ENCODE measurements at regions not wholly inside any gene's neighbourhood (a gene's known extent, or its start where the extent isn't known, plus 50 kb on each side); places are given as distances from the start of the nearest gene placed in this dataset.
"Not testable (repeated sequence)": the region's sequence is repeated elsewhere in the genome, so short reads cannot be mapped to it uniquely, and the experiment has no call there.

DNA sequence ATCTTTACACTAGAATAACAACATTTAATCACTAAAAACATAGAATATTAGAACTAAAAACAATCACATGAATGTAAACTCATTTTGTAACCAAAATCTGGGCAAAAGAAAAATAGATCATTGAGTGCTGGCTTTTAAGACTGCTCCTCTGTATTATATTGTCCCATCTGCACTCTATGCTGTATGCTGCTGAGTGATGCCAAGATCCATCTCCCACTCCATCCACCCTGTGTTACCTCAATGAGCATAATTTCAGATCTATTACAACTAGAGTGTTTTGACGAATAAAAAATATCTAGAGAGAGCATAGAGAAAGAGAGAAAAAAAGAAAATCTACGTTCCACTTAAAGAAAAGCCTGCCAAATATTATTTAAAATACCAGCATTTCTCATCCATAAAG, 1060.4 kb downstream of the ZPLD1 start:
- intact Hi-C loops (cut with DNase I), result no loop called here
- DNase-seq (ENCODE audit: low spot score), result no peak

DNA sequence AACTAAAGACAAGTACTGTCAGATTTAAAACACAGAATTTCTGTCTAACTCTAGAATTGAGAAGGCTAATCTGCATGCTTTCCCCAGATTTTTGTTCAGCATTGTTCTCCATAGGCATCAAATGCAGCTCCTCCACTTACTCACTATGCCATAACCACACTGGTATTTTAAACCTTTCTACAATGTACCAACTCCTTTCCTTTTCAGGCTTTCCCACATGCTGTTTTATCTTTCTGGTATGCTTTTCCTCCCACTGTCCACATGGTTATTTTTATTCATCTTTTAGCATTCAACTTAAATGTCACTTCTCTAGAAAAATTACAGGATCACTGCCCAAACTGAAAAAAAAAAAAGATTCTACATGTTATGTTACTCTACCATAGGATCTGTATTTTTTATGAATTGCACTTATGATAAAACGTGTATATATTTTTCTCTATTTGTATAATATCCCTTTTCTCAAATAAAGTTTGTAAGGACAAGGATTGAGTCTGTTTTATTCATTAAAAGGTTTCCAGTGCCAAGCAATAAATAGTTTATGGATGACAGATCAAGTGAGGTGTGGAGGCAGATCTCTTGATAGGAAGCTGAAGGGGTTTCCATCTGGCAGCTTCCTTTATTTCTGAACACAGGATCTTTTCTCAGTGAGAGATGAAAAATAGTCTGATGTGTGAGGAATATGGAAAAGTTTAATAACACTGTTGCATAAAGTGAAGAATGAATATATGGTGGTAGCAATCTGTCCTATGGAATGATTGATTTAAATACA, 1064.5 kb downstream of the ZPLD1 start:
- no peak for DNase-seq (ENCODE audit: low spot score)
- intact Hi-C loops (cut with DNase I), result no loop called here

GRCh38 chr3:103499967-103500366, 1065.2 kb downstream of the ZPLD1 start:
- no peak for DNase-seq (ENCODE audit: low spot score)
- intact Hi-C loops (cut with DNase I), result no loop called here

DNA sequence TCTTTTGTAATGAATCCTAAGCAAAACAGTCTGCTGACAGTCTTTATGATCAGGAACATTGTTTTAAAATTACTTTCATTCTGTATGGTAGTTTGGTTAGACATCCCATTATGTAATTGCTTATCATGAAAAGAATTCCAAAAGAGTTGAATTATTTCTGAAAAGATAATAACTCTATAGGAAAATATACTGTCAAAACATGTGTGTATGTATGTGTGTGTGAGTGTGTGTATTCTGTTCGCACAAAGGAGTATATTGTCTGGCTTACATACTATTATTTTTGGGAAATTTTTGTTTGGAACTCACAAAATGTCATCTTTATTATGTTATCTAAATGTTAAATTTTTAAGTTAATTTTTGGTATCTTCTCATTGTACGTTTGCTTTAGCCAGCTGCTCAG, 1075.9 kb downstream of the ZPLD1 start:
- intact Hi-C loops (cut with DNase I), result no loop called here
- no peak for DNase-seq (ENCODE audit: low spot score)

- intact Hi-C loops (cut with DNase I), result no loop called here
Measured at GRCh38 chr3:103511891-103512290, 1077.1 kb downstream of the ZPLD1 start.

GRCh38 chr3:103512595-103512994, 1077.8 kb downstream of the ZPLD1 start:
- intact Hi-C loops (cut with DNase I), result no loop called here
- DNase-seq (ENCODE audit: low spot score), result no peak

More at GRCh38 chr3:103511891-103512290, 1077.1 kb downstream of the ZPLD1 start:
- DNase-seq (ENCODE audit: low spot score), result no peak

DNA sequence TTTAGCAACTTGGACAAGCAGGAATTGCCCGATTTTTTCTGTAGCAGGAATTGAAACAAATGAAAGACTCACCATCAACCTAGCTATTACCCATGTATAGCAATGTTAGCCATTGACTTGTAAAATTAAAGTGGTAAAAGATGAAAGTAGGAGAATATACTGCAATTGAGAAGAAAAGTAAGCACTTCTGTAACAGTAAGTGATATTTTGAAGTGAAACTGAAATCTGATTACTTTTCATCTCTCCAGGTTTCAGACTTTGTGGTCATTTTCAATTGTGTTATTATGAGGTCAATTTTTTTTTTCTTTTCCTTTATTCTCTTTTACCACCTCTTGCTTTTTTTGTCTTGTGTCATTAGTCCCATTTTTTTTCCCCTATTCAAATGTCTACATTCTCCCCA, 1078.2 kb downstream of the ZPLD1 start:
- intact Hi-C loops (cut with DNase I), result no loop called here
- DNase-seq (ENCODE audit: low spot score), result no peak

DNA sequence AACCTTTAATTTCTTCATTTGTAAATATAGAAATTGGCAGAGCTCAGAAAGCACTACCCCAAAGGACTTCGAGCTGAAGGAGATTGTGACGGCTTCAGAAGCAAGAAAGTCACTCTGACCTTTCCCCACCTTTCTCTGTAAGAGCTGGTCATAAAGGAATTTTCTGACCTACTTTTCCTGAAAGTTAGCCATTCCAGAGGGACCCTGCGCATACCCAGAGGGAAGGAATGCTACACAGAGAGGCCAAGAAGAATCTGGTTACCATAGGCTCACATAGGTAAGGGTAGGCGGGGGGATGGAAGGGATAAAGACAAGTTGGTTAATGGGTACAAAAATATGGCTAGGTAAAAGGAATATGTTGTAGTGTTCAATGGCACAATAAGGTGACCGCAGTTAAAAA, 1080.3 kb downstream of the ZPLD1 start:
- DNase-seq (ENCODE audit: low spot score), result no peak
- intact Hi-C loops (cut with DNase I), result no loop called here

DNA sequence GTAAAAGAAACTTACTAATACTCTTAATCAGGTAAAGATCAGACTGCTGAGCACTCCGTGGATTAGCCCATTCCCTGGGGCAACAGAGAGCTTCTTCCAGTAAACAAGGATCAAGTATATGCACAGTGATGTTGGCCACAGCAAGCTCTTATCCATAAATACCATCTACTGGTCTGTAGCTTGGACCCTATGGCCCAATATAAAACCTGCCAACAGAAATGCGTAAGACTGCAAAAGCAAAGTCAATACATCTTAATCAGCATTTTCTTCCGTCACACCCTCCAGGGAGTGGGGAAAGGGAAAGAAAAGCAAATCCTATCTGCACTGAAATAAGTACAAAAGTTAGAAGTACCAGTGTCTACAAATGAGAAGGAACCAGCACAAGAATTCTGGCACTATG, 1082.1 kb downstream of the ZPLD1 start:
- intact Hi-C loops (cut with DNase I), result no loop called here
- no peak for DNase-seq (ENCODE audit: low spot score)

DNA sequence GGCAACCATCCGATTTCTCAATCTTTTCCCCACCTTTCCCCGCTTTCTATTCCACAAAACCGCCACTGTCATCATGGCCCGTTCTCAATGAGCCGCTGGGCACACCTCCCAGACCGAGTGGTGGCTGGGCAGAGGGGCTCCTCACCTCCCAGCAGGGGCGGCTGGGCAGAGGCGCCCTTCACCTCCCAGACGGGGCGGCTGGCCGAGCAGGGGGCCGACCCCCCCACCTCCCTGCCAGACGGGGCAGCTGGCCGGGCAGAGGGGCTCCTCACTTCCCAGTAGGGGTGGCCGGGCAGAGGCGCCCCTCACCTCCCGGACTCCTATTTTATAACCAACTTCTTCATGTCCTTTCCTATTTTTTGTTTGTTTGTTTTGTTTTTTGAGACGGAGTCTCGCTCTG, 1096.5 kb downstream of the ZPLD1 start:
- intact Hi-C loops (cut with DNase I); DNase-seq (ENCODE audit: low spot score): not testable (repeated sequence)

DNA sequence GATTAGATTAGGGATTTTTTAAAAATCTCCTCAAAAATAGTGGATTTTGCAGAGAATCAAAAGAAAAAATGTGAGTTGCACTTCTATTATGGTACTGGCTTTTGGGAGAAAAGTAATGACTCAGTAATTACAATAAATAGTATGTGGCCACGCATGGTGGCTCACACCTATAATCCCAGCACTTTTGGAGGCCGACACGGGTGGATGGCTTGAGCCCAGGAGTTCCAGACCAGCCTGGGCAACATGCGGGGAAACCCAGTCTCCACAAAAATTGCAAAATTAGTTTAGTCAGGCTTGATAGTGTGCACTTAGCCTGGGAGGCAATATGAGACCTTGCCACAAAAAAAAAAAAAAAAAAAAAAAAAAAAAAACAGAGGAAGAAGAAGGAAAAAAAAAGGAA, 1098.2 kb downstream of the ZPLD1 start:
- no peak for DNase-seq (ENCODE audit: low spot score)

DNA sequence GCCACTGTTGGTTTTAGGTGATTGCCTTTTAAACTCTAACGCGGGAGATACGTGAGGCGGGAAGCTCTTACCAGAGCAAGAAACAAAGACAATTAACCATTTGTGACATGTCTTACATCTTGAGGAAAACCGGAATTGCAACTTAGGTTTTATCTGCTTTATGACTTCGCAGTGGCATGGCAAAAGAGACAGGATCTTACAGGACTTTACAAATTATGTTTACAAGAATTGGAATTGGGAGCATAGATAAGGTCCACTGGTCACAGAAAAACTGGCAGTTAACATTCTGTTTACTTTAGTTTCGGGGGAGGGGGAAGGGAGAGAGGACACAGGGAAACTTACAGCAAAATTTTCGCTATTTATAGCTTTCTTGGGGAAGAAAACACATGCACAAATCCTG, 1119.6 kb downstream of the ZPLD1 start:
- intact Hi-C loops (cut with DNase I), result no loop called here
- no peak for DNase-seq (ENCODE audit: low spot score)

More for the DNA sequence above, 1098.2 kb downstream of the ZPLD1 start:
- intact Hi-C loops (cut with DNase I), result no loop called here

- DNase-seq (ENCODE audit: low spot score); intact Hi-C loops (cut with DNase I): not testable (repeated sequence)
Measured at GRCh38 chr3:103564116-103564515, 1129.3 kb downstream of the ZPLD1 start.

GRCh38 chr3:103585809-103586208, 1151.0 kb downstream of the ZPLD1 start:
- DNase-seq (ENCODE audit: low spot score), result no peak
- intact Hi-C loops (cut with DNase I), result no loop called here

- intact Hi-C loops (cut with DNase I), result no loop called here
Measured at GRCh38 chr3:103589770-103590169, 1155.0 kb downstream of the ZPLD1 start.

GRCh38 chr3:103600844-103601243, 1166.0 kb downstream of the ZPLD1 start:
- intact Hi-C loops (cut with DNase I), result no loop called here
- no peak for DNase-seq (ENCODE audit: low spot score)

More at GRCh38 chr3:103589770-103590169, 1155.0 kb downstream of the ZPLD1 start:
- DNase-seq (ENCODE audit: low spot score), result no peak

GRCh38 chr3:103601666-103602065, 1166.9 kb downstream of the ZPLD1 start:
- intact Hi-C loops (cut with DNase I), result no loop called here
- no peak for DNase-seq (ENCODE audit: low spot score)

- intact Hi-C loops (cut with DNase I), result no loop called here
- no peak for DNase-seq (ENCODE audit: low spot score)
Measured at GRCh38 chr3:103609472-103609871, 1174.7 kb downstream of the ZPLD1 start.

GRCh38 chr3:103613397-103614156, 1178.8 kb downstream of the ZPLD1 start:
- no peak for DNase-seq (ENCODE audit: low spot score)
- intact Hi-C loops (cut with DNase I), result no loop called here

DNA sequence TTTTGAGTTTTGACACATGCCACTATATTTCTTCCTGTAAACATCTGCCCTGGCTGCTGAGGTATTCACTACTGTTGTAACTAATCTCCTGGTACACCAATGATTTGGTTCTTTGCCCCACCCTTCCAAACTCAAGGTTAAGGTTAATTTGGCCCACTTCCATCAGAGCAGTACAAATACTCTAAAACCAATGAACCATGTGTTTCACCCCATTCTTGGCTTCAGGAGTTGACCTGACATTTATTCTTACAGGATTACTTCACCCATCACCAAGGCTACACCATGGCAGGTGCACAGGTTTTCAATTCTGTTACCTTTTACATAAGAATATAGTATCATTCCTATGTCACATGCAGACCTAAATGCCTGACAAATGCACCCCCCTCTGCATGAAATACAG, 1179.9 kb downstream of the ZPLD1 start:
- no peak for DNase-seq (ENCODE audit: low spot score)

DNA sequence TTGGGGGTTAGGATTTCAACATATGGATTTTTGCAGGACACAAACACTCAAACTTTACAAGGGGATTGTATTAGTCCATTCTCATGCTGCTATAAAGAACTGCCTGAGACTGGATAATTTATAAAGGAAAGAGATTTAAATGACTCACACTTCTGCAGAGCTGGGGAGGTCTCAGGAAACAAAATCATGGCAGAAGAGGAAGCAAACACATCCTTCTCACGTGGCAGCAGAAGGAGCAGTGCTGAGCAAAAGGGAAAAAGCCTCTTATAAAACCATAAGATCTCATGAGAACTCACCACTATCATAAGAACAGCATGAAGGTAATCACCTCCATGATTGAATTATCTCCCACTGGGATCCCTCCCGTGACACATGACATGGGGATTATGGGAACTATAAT, 1183.1 kb downstream of the ZPLD1 start:
- intact Hi-C loops (cut with DNase I), result no loop called here
- DNase-seq (ENCODE audit: low spot score), result no peak

More for the DNA sequence above, 1179.9 kb downstream of the ZPLD1 start:
- intact Hi-C loops (cut with DNase I), result no loop called here
